SK-N-SH (cell line): ENCODE measurements at regions not wholly inside any gene's neighbourhood (a gene's known extent, or its start where the extent isn't known, plus 50 kb on each side); places are given as distances from the start of the nearest gene placed in this dataset.

ENCODE experiments used
- CTCF ChIP-seq: fragments of 200-600 bp; sonication (generic); IDR thresholded peaks from 2 replicates; pipeline ENCODE4 v1.6.1; 2017; ENCODE audit warnings: antibody characterized with exemption, mild to moderate bottlenecking, moderate library complexity
- EP300 ChIP-seq, 2 experiments: IDR thresholded peaks; 2 replicates each; pipeline versions ENCODE4 v1.4.0 to v1.6.1; 2012; ENCODE audit warnings: borderline replicate concordance in 1 of 2, low read depth in 1 of 2, low read length in 1 of 2
- EZH2phosphoT487 ChIP-seq: fragments of 200-600 bp; sonication (generic); IDR thresholded peaks from 2 replicates; pipeline ENCODE4 v1.6.1; 2017; ENCODE audit warnings: low read depth, mixed run types, mild to moderate bottlenecking, antibody characterized with exemption, moderate library complexity, borderline replicate concordance
- JUND ChIP-seq: IDR thresholded peaks from 2 replicates; pipeline ENCODE4 v1.4.0; 2012
- NFIC ChIP-seq: IDR thresholded peaks from 2 replicates; pipeline ENCODE4 v1.4.0; 2012; ENCODE audit warnings: borderline replicate concordance
- NRF1 ChIP-seq: IDR thresholded peaks from 2 replicates; pipeline ENCODE4 v1.6.1; 2012; ENCODE audit warnings: low read depth, mild to moderate bottlenecking, low read length
- POLR2AphosphoS5 ChIP-seq: IDR thresholded peaks from 2 replicates; pipeline ENCODE4 v1.6.1; 2012; ENCODE audit warnings: low read depth, low read length
- RAD21 ChIP-seq: IDR thresholded peaks from 2 replicates; pipeline ENCODE4 v1.6.1; 2012; ENCODE audit warnings: mild to moderate bottlenecking, low read length

GRCh38 chr4:24226667-24227066 is 336.8 kb upstream of the PPARGC1A start:
- no peak for TF ChIP-seq NFIC
- no peak for TF ChIP-seq RAD21
- TF ChIP-seq CTCF, result no peak
- TF ChIP-seq EP300 (IDR thresholded peaks at IDR 0.05; ENCODE audit: borderline replicate concordance in 1 of 2, low read depth in 1 of 2, low read length in 1 of 2), result no peak
- TF ChIP-seq POLR2AphosphoS5, result no peak
- no peak for TF ChIP-seq NRF1
- TF ChIP-seq JUND, result no peak
- TF ChIP-seq EZH2phosphoT487, result no peak
